Suprapubic skin (tissue), 4 donors: ENCODE measurements at regions not wholly inside any gene's neighbourhood (a gene's known extent, or its start where the extent isn't known, plus 50 kb on each side); places are given as distances from the start of the nearest gene placed in this dataset.

ENCODE experiments used
- POLR2A ChIP-seq, 2 donors: fragments of 450-650 bp; IDR thresholded peaks; one replicate each; pipeline ENCODE4 v1.6.1; 2017; ENCODE audit warnings: antibody characterized with exemption in 2 of 2, mild to moderate bottlenecking in 2 of 2, moderate library complexity in 2 of 2
- POLR2AphosphoS5 ChIP-seq, 3 donors: sonication (generic); formaldehyde crosslinking; IDR thresholded peaks; one replicate each; pipeline ENCODE4 v1.6.1; 2017; ENCODE audit warnings: antibody characterized with exemption in 3 of 3
- TF ChIP-seq, protein P1 (sequence below), 2 donors: fragments of 200-600 bp in 1 of 2; fragments of 450-650 bp in 1 of 2; sonication (generic) in 1 of 2; IDR thresholded peaks; one replicate each; pipeline ENCODE4 v1.5.1; 2016 to 2019; ENCODE audit warnings: antibody characterized with exemption in 2 of 2, mild to moderate bottlenecking in 1 of 2, moderate library complexity in 1 of 2

DNA sequence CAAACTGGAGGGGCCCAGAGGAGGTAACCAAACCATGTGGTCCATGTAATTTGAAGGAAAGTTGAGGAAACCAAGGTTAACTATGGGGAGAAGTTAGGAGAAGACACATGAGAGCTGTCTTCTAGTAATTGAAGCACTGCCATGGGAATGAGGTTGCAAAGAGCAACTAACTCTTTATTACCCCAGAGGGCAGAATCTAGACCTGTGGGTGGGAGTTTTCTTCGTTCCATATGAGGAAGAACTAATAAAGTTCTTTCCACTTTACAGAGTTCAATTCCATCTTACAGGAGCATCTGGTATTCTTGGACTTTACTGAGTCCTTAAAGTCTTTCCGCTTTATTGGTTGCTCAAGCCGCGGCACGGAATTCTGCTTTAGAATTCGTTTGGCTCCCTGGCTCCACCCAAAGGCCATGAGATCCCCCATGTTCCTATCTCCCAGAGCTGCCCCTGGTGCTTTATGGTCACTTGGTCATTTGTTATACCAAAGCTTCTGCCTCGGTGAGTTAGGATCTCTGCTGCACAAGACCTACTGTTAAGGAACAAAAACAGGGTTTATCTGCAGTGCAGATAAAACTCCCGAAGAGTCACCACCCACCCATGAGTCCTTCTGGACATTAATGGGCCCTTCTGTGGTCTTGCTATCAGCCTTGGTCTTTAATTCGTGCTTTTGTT is 89.5 kb upstream of the UMPS start:
- TF ChIP-seq POLR2AphosphoS5 (IDR thresholded peaks at IDR 0.05) (no peak), POLR2A (IDR thresholded peaks at IDR 0.05) (no peak)
- TF ChIP-seq, protein P1, sequence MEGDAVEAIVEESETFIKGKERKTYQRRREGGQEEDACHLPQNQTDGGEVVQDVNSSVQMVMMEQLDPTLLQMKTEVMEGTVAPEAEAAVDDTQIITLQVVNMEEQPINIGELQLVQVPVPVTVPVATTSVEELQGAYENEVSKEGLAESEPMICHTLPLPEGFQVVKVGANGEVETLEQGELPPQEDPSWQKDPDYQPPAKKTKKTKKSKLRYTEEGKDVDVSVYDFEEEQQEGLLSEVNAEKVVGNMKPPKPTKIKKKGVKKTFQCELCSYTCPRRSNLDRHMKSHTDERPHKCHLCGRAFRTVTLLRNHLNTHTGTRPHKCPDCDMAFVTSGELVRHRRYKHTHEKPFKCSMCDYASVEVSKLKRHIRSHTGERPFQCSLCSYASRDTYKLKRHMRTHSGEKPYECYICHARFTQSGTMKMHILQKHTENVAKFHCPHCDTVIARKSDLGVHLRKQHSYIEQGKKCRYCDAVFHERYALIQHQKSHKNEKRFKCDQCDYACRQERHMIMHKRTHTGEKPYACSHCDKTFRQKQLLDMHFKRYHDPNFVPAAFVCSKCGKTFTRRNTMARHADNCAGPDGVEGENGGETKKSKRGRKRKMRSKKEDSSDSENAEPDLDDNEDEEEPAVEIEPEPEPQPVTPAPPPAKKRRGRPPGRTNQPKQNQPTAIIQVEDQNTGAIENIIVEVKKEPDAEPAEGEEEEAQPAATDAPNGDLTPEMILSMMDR (IDR thresholded peaks at IDR 0.05): no peak
